DMS53 treated with DMSO at 0.1 percent for 48 hours (cell line): ENCODE measurements at regions not wholly inside any gene's neighbourhood (a gene's known extent, or its start where the extent isn't known, plus 50 kb on each side); places are given as distances from the start of the nearest gene placed in this dataset.

Experiments
- DNase-seq: peaks from one replicate; lab custom pipeline; 2025; ENCODE audit not compliant: unreplicated experiment; lab: John Stamatoyannopoulos, UW

DNA sequence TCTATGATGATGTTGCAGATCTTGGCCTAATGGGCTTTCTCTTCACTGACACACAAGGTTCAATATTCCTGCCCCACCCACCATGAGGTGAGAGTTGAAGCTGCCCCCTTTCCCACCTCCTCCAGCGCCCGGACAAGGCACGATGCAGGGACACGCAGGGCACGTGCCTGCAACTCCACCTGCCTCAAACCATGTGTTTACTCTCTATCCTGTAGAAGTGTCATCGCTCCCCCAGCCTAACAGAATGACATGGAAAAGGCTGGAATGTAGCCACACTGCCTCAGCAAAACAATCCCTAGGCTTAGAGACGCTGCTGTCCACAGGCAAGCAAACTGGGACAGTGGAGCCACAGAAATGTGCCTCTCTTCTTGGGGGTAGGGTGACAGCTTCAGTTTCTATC, 92.9 kb upstream of the SOD1 start:
- no peak for DNase-seq

DNA sequence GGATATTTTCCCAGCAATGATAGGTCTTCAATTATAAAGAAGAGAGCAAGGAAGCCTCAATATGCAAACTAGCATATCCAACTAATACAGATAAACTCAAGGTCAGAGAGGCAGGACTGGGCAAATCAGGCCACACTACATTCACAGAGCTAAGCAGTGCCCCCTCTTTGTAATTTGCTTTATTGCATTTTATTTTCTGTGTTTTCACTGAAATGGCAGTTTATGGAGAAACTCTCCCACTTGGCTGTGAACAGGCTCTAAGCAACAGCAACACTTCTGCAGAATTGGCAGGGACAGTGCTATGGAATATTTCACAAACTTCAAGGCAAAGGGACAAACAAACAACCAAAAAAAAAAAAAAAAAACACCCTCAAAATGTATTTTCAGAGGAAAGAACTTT, 93.4 kb upstream of the SOD1 start:
- no peak for DNase-seq

DNA sequence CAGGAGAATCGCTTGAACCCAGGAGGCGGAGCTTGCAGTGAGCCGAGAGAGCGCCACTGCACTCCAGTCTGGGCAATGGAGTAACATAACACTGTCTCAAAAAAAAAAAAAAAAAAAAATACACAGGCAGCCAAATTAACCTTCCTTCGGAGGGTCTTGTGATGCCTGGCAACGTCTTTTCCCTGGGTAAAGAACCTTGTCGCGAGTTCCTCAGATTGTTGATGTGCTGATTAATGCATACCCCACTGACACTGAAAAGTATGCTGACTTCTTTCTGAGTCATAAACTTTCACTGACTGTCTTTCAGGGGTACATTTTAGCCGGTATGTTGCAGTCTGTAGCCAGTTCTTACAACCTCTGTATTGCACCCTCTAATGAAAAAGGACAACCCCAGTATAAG, 95.1 kb upstream of the SOD1 start:
- no peak for DNase-seq

DNA sequence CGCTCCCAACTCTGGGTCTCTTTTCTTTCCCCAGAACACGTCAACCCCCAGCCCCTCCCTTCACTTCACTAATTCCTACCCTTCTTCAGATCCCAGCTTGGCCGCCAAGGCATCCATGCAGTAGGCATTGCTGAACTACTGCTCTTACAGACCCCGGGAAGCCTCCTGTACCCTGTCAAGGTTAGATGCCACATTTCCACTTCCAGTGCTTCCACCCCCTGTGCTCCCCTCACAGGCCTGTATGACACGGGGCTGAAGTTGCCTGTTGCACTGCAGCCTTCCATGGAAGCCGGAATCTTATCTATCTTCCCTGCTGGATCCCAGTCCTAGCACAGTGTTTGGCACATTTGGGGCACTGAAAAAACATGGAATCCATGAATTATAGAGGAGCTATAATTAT, 99.0 kb upstream of the SOD1 start:
- DNase-seq = no peak

DNA sequence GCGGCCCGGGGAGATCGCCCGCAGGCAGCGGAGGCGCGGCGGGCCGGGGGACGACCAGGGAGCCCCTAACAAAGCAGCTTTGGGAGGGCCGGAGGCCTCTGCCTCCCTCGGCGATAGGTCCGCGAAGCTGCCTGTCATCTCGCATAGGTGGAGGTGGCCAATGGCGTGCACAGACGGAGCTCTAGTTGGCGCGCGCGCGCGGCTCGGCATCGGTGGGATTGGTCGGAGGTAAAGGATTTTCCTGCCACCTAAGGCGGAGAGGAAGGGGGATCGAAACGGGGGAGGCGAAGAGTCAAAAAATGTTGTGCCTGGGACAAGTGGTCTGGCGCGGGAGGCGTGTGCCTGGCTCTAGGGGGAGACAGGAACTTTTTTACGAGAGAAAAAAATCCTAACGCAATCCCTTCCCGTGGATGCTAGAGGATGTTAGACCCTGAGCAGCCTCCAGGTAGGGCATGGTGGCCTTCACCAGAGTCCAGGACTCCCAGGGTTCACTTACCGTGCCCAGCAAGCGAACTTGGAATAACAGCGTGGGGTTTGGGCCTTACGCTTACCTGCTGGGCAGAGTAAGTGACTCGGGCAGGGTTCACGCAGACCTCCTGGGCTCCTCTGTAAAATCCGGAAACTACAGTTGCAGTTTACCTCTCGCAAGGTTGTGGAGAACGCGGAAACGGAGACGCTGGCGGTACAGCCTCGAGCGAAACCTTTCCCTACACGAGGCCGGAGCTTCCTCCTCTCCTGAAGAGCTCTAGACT, 99.9 kb upstream of the SOD1 start:
- DNase-seq = peak; percentile 77

DNA sequence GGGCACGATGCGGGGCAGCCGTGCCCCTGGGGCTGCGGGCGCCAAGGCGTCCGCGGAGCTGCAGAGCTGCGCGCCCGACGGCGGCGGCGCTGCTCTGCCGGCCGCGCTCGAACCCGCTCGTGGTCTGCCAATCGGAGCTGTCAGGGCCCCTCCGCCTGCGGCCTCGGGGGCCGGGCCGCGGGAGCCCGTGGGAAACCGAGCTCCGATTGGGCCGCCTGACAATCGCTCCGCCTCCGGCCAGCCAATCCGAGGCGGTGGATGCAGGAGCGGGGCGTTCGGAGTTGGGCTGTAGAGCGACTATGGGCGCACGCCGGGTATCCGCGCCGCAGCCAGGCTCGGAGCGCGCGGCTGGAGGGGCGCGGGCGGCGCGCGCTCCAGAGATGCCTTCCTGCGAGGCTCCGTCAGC, 100.5 kb upstream of the SOD1 start:
- peak; percentile 72 for DNase-seq

DNA sequence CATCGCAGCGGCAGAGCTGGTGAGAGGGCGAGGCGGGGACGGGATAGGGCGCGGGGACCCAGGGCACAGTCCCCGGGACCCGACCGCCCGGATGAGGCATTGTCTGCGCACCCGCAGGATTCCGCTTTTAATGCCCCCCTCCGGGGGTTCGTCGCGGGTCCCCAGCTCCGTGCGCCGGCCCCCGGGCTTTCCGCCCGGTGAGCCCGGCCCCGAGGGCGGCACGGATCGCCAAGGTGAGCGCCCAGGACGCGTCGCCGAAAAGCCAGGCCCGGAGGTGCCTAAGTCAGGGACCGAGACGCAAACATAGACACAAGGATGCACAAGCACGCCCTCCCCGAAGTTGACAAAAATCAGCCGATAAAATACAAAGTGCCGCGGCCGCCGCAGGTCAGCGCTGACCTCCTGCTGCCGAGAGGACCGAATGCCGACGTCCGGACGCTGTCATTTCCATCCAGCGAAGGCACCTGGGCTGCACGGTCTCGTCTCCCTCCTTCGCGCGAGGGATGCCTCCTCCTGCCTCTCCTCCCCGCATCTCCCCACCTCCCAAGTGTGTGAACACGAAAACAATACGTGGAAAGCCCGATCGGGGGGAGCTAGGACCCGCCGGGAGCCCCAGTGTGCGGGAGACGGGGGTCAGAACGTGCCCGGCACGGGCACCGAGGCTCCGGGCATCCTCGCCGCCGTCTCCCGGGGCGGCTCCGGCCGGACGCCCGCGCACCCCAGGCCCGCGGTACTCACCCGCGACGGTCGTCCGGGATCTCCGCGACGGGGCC, 101.1 kb upstream of the SOD1 start:
- no peak for DNase-seq

DNA sequence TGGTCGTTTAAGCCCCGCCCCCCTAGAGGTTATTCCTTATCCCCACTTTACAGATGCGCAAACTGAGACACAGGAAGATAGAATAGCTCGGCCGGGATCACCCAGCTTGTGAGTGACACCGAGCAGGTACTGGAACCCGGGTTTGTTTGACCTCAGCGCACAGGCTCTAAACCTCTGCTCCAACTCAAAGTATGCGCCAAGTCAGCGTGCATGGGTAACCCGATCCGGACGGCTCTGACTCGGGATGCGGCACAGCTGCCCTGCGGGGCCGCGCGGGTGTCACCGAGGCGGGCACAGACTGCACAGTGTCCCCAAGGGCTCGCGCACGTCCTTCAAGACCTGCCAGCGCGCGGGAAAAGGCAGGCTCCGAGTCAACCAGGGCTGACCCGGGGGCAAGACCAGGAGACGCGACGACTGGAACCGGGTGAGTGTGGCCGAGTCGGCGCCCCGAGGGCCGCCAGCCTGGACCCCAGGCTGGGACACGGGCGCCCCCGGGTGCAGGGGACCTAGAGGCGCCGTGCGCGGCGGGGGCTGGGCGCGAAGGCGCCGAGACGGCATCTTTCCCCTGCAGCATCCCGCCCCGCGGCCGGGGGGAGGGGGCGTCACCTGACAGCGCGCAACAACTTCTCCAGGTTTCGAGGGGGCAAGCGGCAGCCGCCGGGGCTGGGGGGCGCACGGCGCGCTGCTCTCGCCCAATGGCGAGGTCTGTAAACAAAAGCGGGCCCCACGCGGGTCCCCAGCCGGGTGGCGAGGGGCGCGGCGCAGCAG, 101.9 kb upstream of the SOD1 start:
- no peak for DNase-seq

DNA sequence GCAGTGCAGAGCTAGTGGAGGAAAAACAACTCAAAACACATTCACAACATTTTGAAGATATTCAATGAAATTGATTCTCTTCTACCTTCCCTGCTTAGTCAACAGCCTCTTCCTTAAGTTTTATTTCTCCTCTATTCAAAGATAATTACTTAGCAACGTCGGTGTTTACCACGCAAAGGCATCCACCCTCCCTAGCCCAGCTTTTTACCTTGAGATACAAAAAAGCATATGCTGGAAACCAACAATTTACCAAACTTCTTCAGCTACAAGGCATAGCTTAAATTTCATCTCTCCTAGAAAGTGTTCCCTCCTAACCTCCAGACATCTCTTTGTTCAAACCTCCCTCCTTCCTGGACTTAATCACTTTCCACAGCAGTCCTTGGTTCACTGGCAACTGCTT, 102.8 kb upstream of the SOD1 start:
- no peak for DNase-seq

DNA sequence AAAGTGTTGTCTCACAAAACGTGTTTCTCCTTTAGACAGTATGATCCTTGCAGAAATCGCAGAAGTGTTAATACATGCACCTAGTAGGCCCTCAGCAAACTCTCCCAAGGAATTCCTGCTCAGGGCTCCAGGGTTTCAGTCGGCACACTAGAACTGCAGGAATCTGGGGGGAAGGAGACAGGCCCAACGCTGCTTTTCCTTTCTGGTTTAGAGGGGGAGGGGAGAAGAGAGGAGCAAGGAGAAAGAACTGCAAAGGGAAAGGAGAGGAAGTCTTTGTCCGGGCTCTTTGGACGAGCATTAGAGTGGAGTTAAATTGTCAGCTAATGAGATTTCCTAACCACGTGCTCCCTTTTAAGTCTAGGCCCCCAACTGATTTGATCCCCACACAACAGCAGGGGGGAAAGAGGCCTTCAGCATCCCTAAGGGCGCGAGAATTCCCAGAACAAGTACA, 103.7 kb upstream of the SOD1 start:
- no peak for DNase-seq

DNA sequence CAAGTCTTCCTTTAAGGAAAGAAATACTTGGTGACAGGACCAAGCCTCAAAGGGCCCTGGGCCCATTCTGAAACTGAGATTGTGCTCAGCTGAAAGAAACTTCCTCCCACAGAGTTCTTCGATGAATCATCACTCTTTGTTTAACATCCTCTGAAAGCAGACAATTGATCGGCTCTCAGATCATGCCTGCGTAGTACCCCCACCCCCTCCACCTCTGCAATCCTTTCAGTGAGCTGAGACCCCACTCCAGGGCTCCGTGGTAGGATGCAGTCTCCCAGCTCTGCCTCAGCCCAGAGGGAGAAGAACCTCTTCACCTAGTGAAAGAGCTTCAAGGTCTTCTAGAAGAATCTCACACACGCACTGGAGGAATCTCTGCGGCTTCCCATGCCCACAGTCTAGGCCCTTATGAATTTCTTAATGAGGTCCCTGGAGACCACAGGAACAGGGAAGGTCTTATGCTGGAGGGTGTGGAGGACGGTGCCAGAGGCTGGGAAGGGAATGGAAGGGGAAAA, 104.9 kb upstream of the SOD1 start:
- DNase-seq = no peak

DNA sequence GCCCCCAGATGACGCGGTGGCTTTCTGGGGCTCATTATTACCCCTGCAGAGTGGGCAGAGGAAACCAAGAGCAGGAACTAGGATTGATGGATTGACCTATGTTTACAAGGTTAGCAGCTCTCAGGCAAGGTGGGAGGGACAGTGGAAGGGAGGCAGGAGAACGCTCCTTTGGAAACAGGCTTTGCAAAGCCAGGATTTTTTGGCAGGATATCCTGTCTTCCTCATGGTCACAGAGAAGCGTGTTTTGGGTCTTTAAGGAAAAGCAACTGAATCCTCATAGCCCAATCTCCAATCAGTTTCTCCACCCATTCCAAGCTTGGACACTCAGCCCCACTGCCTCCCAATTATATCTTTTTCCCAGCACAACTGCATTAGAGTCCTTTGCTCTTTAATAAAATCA, 105.6 kb upstream of the SOD1 start:
- DNase-seq = no peak

DNA sequence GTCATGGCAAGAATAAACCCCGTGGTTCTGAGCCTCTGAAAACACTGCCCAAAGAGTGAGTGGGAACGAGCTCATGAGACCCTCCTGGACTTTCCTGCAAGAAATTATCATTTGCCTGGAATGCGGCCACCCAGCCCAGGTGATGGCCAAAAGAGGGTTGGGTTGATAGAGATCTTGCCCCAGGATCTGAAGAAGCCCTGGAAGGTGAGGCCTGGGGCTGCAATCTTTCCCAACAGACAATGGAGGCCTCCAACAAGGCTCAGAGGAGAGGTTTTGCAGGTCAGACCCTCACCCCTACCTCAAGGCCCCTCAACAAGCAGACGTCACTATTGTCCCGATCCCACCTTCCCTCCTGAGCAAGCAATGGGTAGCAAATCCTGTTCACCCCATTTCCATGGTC, 106.0 kb upstream of the SOD1 start:
- DNase-seq = no peak

DNA sequence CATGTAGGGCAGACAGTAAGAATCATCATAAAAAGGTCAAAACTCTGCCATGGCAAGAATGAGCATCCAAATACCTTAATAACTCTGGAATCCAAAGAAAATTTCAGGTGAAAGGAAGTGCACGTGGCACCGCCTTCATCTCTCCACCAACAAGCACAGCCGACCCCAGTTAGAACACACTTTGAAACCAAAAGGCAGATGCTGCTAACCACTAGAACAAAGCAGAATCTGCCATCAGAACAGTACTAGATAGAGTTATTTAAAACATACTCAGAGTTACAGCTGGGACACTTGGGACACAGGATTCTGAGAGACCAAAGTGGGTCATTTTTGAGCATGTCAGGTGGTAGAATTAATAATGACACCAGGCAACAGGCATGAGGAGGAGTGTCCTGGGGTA, 106.7 kb upstream of the SOD1 start:
- no peak for DNase-seq

DNA sequence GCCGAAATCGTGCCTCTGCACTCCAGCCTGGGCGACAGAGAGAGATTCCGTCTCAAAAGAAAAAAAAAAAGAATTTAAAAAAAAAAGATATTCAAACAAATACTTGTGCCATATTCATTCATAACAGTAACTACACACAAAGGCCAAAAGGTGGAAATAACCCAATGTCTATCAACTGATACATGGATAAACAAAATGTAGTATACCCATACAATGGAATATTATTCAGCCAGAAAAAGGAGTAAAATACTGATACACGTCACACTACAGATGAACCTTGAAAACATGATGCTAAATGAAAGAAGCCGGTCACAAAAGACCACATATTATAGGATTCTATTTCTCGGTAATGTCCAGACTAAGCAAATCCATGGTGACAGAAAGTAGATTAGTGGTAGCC, 109.4 kb upstream of the SOD1 start:
- no peak for DNase-seq

DNA sequence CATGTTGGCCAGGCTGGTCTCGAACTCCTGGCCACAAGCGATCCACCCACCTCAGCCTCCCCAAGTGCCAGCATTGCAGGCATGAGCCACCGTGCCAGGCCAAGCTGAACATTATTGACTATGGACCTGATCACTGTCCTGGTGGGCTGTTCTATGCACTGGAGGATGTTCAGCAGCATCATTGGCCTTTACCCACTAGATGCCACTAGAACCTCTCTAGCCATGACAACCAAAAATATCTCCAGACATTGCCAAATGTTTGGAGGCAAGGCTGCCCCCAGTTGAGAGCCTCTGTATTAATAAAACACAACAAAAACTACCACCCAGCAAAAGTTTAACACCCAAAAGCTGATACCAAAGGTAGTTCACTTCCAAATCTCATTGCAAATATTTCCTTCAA, 110.8 kb upstream of the SOD1 start:
- DNase-seq = no peak

DNA sequence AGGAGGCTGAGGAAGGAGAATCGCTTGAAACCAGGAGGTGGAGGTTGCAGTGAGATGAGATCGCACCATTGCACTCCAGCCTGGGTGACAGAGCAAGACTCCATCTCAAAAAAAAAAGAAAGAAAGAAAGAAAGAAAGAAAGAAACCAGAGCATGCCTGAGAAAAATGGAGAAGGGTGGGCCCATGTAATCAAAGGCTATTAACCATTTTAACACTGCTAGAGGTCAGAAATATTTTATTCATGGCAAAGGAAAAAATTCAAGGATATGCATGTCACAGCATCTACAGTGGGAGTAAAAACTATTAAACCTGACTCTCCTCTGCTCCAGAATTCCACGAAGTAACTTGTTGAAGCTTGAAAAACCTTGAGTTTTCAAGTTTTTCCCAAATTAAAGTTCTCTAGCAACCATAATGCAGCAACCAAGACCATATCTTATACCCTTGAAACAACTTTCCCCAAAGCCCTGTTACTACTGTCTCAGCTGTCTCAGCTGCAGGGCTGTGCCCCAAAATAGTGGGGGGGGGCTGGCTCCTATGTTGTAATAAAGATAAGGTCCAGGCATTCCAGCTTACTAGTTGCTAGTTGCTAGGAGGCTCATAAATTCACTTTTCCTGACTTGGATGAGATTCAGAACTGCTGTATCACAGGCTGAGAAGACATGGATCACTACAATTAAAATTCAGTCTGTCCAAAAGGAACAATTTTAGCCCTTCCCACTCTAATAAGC, 112.9 kb upstream of the SOD1 start:
- no peak for DNase-seq

DNA sequence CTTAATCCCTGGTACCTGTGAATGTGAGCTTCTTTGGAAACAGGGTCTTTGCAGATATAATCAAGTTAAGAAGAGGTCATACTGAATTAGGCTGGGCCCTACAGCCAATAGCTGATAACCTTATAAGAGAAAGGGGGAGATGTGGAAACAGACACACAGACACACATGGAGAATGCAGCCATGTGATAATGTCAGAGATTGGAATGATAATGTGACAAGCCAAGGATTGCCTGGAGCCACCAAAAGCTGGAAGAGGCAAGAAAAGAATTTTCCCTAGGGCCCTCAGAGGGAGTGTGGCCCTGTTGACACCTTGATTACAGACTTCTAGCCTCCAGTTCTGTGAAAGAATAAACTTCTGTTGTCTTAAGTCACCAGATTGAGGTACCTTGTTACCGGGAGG, 114.5 kb upstream of the SOD1 start:
- no peak for DNase-seq

DNA sequence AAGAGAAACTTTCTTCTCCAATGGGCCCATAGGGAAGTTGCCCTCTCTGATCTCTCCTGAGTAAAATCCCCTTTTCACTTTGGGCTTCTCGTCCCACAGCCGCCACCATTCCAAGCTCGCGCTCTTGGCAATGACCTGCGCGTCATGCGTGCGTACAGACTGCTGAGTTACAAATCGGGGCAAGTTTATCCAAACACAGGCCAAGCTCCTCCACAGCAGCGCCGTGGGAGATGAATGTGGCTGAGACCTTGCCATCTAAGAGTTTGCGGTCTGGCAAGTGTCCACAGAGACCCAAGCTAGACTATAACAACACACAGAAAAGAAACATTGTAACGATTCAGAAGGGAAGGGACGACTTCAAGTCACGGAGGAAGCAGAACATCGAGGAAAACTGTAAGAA, 116.3 kb upstream of the SOD1 start:
- no peak for DNase-seq

DNA sequence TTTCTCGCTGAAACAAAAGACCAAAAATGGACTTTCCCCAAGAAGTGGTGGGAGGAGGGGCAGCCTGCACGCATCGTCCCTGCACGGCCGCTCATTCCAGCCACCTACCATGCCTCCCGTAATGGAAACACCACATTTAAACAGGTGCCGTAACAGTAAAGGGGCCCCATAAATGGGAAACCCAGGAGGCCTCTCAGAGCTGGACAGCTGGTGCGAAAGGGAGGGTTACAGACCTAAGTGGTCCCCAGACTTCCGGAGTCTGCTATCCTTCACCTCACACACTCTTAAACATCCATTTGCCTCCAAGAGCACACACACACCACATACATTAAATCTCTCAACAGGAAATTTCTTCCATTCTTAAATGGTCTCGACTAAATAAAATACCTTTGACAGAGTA, 120.7 kb upstream of the SOD1 start:
- no peak for DNase-seq
